Upper lobe of left lung (tissue), 4 donors: ENCODE measurements at regions not wholly inside any gene's neighbourhood (a gene's known extent, or its start where the extent isn't known, plus 50 kb on each side); places are given as distances from the start of the nearest gene placed in this dataset.

ENCODE experiments used
- CTCF ChIP-seq, 6 experiments: fragments of 450-650 bp in 4 of 6; fragments of 200-600 bp in 2 of 6; sonication (generic) in 2 of 6; IDR thresholded peaks; one replicate each; pipeline ENCODE4 v1.5.1; 2016 to 2019; ENCODE audit warnings: antibody characterized with exemption in 6 of 6
- POLR2A ChIP-seq, 4 donors: fragments of 450-650 bp; IDR thresholded peaks; one replicate each; pipeline ENCODE4 v1.5.1; 2016 to 2017; ENCODE audit warnings: antibody characterized with exemption in 4 of 4, mild to moderate bottlenecking in 2 of 4

GRCh38 chr1:56390934-56391731 is 188.2 kb downstream of the PLPP3 start:
- TF ChIP-seq CTCF (IDR thresholded peaks at IDR 0.05) = no peak
- TF ChIP-seq POLR2A (IDR thresholded peaks at IDR 0.05) = no peak
